K562 (cell line): ENCODE measurements at regions not wholly inside any gene's neighbourhood (a gene's known extent, or its start where the extent isn't known, plus 50 kb on each side); places are given as distances from the start of the nearest gene placed in this dataset.

Experiments
- CBX2 ChIP-seq: fragments of 200-600 bp; sonication (generic); IDR thresholded peaks from one replicate; pipeline ENCODE4 v1.6.1; 2012; ENCODE audit warnings: mild to moderate bottlenecking, low read length, inconsistent platforms; ENCODE audit not compliant: insufficient read depth, poor library complexity, severe bottlenecking
- JUN ChIP-seq, 2 experiments: sonication (generic) in 1 of 2; formaldehyde crosslinking in 1 of 2; IDR thresholded peaks; 2 replicates each; pipeline versions ENCODE4 v1.6.1 to v1.8.0; 2012 to 2022; ENCODE audit warnings: borderline replicate concordance in 2 of 2, mild to moderate bottlenecking in 2 of 2, improper control_type of control experiment in 1 of 2, low read depth in 1 of 2, low read length in 1 of 2, missing genetic modification reagents in 1 of 2
- NUFIP1 ChIP-seq: fragments of 450-650 bp; IDR thresholded peaks from 2 replicates; pipeline ENCODE4 v1.6.1; 2018; ENCODE audit not compliant: partially characterized antibody
- STAT5B ChIP-seq: fragments of 250-450 bp; sonication (Bioruptor Pico); IDR thresholded peaks from 2 replicates; pipeline ENCODE4 v1.8.0; 2021; ENCODE audit warnings: mild to moderate bottlenecking, inconsistent platforms
- ZBTB2 ChIP-seq: fragments of 450-650 bp; IDR thresholded peaks from 2 replicates; pipeline ENCODE4 v1.6.1; 2016; ENCODE audit warnings: antibody characterized with exemption
- ZNF395 ChIP-seq: fragments of 200-800 bp; sonication (Bioruptor generic); IDR thresholded peaks from 2 replicates; pipeline ENCODE4 v1.6.1; 2017; ENCODE audit warnings: missing genetic modification characterization, missing compliant biosample characterization
- TF ChIP-seq, protein P1 (sequence below): sonication (generic); formaldehyde crosslinking; IDR thresholded peaks from 2 replicates; pipeline ENCODE4 v1.8.1; 2023; ENCODE audit warnings: mild to moderate bottlenecking, missing genetic modification reagents, moderate library complexity

DNA sequence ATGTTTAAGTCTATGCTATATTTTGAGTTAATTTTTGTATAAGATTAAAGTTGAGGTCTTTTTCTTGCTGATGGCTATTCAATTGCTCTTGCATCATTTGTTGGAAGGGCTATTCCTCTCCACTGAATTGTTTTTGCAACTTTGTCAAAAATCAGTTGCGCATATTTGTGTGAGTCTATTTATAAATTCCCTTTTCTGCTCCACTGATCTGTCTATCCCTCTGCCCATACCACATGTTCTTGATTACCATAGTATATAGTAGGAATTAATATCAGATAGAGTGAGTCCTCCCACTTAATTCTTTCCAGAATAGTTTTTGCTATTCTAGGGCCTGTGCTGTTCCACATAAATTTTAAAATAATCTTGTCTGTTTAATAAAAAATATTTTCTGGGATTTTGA lies 152.4 kb upstream of the ADCY1 start (continued):
- TF ChIP-seq, protein P1, sequence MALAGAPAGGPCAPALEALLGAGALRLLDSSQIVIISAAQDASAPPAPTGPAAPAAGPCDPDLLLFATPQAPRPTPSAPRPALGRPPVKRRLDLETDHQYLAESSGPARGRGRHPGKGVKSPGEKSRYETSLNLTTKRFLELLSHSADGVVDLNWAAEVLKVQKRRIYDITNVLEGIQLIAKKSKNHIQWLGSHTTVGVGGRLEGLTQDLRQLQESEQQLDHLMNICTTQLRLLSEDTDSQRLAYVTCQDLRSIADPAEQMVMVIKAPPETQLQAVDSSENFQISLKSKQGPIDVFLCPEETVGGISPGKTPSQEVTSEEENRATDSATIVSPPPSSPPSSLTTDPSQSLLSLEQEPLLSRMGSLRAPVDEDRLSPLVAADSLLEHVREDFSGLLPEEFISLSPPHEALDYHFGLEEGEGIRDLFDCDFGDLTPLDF (CRISPR knock-in tag), result no peak
- TF ChIP-seq NUFIP1 (no peak), ZBTB2 (no peak), STAT5B (CRISPR knock-in tag) (no peak), JUN (IDR thresholded peaks at IDR 0.05; ENCODE audit: borderline replicate concordance, low read depth, low read length) (no peak), JUN (CRISPR knock-in tag; IDR thresholded peaks at IDR 0.05; ENCODE audit: borderline replicate concordance) (no peak), CBX2 (no peak), ZNF395 (no peak)
